Right lobe of liver (tissue), 6 donors: ENCODE measurements at regions not wholly inside any gene's neighbourhood (a gene's known extent, or its start where the extent isn't known, plus 50 kb on each side); places are given as distances from the start of the nearest gene placed in this dataset.

Source experiments
- ATAC-seq, 4 donors: fragments of 200-7000 bp; cut with Tn5 transposase; one replicate each; pipeline ENCODE4 v1.9.1; 2020; ENCODE audit warnings: mild to moderate bottlenecking in 4 of 4, moderate library complexity in 4 of 4
- DNase-seq, 3 donors: peaks; one replicate each; pipeline ENCODE4 v3.0.0-alpha.2; 2020
- H3K27ac ChIP-seq, 3 donors: fragments of 200-600 bp; one replicate each; pipeline ENCODE4 v1.8.0; 2022
- H3K27me3 ChIP-seq, 2 donors: fragments of 200-600 bp; one replicate each; pipeline ENCODE4 v1.8.0; 2022
- H3K36me3 ChIP-seq, 4 donors: fragments of 200-600 bp; sonication (generic) in 1 of 4; one replicate each; pipeline versions ENCODE4 v1.5.1 to v1.8.0; 2017 to 2022; ENCODE audit warnings: control low read depth in 1 of 4
- H3K4me1 ChIP-seq, 4 donors: fragments of 200-600 bp; sonication (generic) in 1 of 4; one replicate each; pipeline versions ENCODE4 v1.5.1 to v1.8.0; 2017 to 2022; ENCODE audit warnings: control low read depth in 1 of 4
- H3K4me3 ChIP-seq, 3 donors: fragments of 200-600 bp; one replicate each; pipeline ENCODE4 v1.8.0; 2022
- H3K9me3 ChIP-seq, 4 donors: fragments of 200-600 bp; sonication (generic) in 1 of 4; one replicate each; pipeline versions ENCODE4 v1.5.1 to v1.8.0; 2017 to 2022; ENCODE audit warnings: control low read depth in 1 of 4
- POLR2A ChIP-seq: fragments of 450-650 bp; IDR thresholded peaks from one replicate; pipeline ENCODE4 v1.6.1; 2017; ENCODE audit warnings: antibody characterized with exemption, mild to moderate bottlenecking
- WGBS: methylation state at CpG from one replicate; pipeline ENCODE4 v1.1.6; 2018; ENCODE audit warnings: low coverage, low lambda C conversion rate; ENCODE audit not compliant: insufficient coverage; ENCODE audit errors: missing lambda C conversion rate; 5-methylcytosine and 5-hydroxymethylcytosine counted together
- intact Hi-C, 2 donors: fragments of 100-400 bp; cut with DNase I; formaldehyde crosslinking; loops; one replicate each; pipeline versions ENCODE4 v1.11.2 to v1.14.1; 2022
- TF ChIP-seq, protein P1 (sequence below), 4 donors: fragments of 200-600 bp in 3 of 4; fragments of 450-650 bp in 1 of 4; IDR thresholded peaks; one replicate each; pipeline versions ENCODE4 v1.5.1 to v1.8.0; 2016 to 2022; ENCODE audit warnings: antibody characterized with exemption in 4 of 4, mild to moderate bottlenecking in 2 of 4
- donor health status: DM: no; HTN: yes; CAD: no.
- donor health status: DM: no; HTN: no; CAD: no.
- donor health status: DM: no; HTN: no; CAD: no.
- donor health status: DM: no; HTN: yes; CAD: no.
- donor health status: DM: no; HTN: yes; CAD: no.

DNA sequence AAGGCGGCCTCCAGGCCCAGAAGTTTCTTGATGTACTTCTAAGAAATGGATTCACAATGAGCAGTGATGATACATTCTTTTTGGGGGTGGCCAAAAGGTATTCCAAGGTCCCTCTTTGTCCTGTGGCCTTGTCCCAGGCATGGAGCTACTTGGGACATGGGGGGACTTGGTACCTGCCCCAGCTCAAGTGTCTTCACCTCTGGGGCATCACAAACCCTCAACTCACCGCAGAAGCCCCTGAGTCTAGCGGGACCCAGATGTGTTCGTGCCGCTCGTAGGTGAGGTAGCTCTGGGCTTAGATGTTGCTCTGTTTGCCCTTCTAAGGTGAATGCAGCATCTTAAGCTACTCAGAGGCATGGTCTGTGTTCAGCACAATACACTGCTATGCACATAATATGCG, 338.0 kb upstream of the IRX4 start:
- no peaks in the 10 kb centered on the region for H3K27me3 ChIP-seq
- TF ChIP-seq, protein P1, sequence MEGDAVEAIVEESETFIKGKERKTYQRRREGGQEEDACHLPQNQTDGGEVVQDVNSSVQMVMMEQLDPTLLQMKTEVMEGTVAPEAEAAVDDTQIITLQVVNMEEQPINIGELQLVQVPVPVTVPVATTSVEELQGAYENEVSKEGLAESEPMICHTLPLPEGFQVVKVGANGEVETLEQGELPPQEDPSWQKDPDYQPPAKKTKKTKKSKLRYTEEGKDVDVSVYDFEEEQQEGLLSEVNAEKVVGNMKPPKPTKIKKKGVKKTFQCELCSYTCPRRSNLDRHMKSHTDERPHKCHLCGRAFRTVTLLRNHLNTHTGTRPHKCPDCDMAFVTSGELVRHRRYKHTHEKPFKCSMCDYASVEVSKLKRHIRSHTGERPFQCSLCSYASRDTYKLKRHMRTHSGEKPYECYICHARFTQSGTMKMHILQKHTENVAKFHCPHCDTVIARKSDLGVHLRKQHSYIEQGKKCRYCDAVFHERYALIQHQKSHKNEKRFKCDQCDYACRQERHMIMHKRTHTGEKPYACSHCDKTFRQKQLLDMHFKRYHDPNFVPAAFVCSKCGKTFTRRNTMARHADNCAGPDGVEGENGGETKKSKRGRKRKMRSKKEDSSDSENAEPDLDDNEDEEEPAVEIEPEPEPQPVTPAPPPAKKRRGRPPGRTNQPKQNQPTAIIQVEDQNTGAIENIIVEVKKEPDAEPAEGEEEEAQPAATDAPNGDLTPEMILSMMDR (IDR thresholded peaks at IDR 0.05): no peak
- no peak for TF ChIP-seq POLR2A
- no peak for ATAC-seq
- 60% methylated on average over 3 of the region's 7 CpGs for WGBS
- intact Hi-C loops: no loop called here
- no peak overlapping the region for H3K27ac ChIP-seq
- no peaks in the 10 kb centered on the region for H3K4me1 ChIP-seq
- H3K9me3 ChIP-seq: no peaks in the 10 kb centered on the region
- no peaks in the 10 kb centered on the region for H3K36me3 ChIP-seq
- H3K4me3 ChIP-seq: no peak overlapping the region
- no peak for DNase-seq

DNA sequence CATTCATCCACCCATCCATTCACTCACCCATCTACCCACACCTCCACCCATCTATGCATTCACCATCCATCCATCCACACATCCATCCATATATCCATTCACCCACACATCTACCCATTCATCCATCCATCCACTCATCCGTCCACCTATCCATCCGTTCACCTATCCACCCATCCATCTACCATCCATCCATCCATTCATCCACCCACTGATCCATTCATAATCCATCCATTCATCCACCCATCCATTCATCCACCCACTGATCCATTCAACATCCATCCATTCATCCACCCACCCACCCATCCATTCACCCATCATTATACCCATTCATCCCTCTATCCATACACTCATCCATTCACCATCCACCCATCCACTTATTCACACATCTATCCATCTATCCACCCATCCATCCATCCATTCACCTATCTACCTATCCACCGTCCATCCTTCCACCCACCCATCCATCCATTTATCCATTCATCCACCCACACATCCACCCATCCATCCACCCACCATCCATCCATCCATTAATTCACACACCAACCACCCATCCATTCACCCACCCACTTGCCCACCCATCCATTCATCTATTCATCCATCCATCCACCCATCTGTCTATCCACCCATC, 336.5 kb upstream of the IRX4 start:
- intact Hi-C loops: no loop called here
- H3K27ac ChIP-seq: no peak overlapping the region
- no peaks in the 10 kb centered on the region for H3K9me3 ChIP-seq
- no peaks in the 10 kb centered on the region for H3K27me3 ChIP-seq
- DNase-seq (no peak), ATAC-seq (no peak)
- no peaks in the 10 kb centered on the region for H3K36me3 ChIP-seq
- no peak for TF ChIP-seq POLR2A
- TF ChIP-seq, protein P1 (IDR thresholded peaks at IDR 0.05): no peak
- H3K4me3 ChIP-seq: no peak overlapping the region
- H3K4me1 ChIP-seq: no peaks in the 10 kb centered on the region
- WGBS: 58% methylated on average over 3 of the region's 3 CpGs

DNA sequence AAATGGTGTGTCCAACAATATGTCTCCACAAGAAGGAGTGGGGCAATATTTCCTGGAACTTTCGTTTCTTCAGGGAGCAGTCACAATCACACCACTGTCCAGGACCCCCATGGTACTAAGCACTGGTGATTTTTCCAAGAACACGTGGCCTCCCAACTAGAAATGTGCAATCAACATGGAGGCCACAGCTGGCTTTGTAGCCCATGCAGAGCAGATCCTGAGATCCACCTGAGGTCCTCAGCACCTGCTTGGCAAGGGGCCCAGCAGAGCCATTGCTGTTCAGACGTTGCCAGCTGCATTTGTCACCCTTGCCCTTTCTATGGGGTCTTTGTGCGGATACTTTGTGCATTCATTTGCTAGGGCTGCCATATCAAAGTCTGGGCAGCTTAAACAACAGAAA, 334.5 kb upstream of the IRX4 start:
- no peaks in the 10 kb centered on the region for H3K4me1 ChIP-seq
- no peaks in the 10 kb centered on the region for H3K36me3 ChIP-seq
- no peak overlapping the region for H3K27ac ChIP-seq
- no peaks in the 10 kb centered on the region for H3K27me3 ChIP-seq
- no peaks in the 10 kb centered on the region for H3K9me3 ChIP-seq
- TF ChIP-seq POLR2A: no peak
- TF ChIP-seq, protein P1 (IDR thresholded peaks at IDR 0.05): no peak
- 49% methylated on average over 2 of the region's 4 CpGs for WGBS
- DNase-seq (no peak), ATAC-seq (no peak)
- no peak overlapping the region for H3K4me3 ChIP-seq
- intact Hi-C loops: no loop called here

DNA sequence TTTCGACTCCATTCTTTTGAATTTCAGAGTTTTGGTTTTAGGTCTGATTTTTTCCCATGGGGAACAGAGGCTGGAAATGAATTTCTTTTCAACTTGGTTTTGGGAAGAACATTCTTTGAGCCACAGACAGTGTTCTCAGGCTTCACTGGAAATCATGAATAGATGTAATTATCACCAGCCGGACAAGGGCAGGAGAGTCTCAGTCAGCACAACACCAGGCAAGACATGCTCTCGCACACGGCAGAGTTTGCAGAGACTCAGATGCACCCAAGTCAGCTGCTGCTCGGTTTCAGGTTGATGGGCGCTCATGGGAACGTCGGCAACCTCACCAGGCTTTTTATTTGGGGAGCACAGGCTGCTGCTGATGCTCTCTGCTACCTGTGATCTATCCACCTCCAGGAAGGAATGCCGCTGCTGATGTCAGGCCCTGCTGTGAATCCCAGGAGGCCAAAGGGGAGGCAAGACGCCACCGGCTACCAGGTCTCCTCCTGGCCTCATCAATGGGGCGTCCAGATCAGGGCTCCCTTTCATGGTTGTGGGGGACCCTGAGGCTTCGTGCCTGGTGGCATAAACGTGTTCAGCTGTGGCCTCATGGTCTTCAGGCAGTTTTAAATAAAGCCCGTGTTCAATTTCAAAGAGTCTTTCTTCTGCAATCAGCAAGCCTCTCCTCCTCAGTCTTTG, 332.3 kb upstream of the IRX4 start:
- Histone ChIP-seq H3K36me3 (no peaks in the 10 kb centered on the region), H3K4me1 (no peaks in the 10 kb centered on the region), H3K27ac (no peak overlapping the region), H3K4me3 (no peak overlapping the region), H3K9me3 (no peaks in the 10 kb centered on the region), H3K27me3 (no peaks in the 10 kb centered on the region)
- intact Hi-C loops: no loop called here
- ATAC-seq (no peak), DNase-seq (no peak)
- TF ChIP-seq POLR2A: no peak
- TF ChIP-seq, protein P1 (IDR thresholded peaks at IDR 0.05): no peak
- 38% methylated on average over 10 of the region's 15 CpGs for WGBS
